ENCODE measurements at regions not wholly inside any gene's neighbourhood (a gene's known extent, or its start where the extent isn't known, plus 50 kb on each side); places are given as distances from the start of the nearest gene placed in this dataset.
A peak's percentile ranks its signal among the peaks of the same experiment; 100 is the strongest.

GRCh38 chr3:46113608-46114007 is 86.3 kb upstream of the XCR1 start:
- DNase-seq (ENCODE audit: low read depth), result no peak

DNA sequence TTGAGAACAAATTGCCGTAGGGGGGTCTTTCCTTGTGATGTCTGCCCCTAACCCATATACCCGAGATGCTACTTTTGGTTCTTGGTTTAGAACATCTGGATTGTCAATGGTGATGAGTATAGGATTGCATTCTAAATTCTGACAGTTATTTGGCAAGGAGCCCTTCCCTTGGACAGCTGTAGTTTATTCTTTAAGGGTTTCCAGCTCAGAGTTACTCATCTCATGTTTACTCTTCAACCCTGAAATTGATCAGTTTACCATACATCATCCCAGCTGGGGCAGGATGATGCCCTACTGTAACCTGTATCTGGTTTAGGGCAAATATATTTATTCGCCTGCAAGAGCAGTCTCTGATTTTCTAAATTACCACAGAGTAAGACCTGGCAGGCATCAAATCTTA is 85.7 kb upstream of the XCR1 start:
- no peak for DNase-seq (ENCODE audit: low read depth)

GRCh38 chr3:46112296-46112695 is 85.0 kb upstream of the XCR1 start:
- DNase-seq (ENCODE audit: low read depth), result no peak

DNA sequence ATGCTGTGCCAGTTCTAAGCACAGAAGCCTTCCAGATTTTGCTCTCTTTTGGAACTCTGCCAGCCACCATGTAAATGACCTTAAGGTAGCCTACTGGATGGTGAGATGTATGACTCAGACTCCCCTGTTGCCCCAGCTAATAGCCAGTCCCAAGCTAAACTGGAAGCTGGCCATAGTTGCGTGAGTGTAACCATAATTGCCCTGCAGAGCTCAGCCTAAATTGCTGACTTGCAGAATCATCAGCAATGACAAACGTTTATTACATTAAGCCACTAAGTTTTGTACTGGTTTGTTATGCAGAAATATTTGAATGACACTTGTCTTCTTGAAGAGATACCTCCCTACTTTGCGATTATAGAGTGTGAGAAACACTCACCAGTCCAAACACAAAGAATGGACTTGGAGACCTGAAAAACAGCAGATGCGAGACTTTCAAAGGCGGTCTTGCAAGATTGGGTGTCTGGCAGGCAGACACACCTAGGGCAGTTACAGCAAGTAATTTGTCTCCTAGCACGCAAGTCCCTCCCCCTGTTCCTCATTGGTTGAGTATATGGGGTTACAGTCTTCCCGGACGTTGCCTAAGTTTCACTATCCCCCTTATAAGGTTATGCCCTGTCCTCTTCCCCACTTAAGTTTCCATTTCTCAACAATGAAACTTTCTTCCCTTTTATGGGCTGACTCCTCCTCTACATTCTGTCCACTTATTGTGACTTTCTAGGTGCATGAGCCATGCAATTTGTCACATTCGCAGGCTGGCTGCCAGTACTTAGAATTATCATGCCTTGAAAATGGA is 83.6 kb upstream of the XCR1 start:
- no peak for DNase-seq (ENCODE audit: low read depth)

- no peak for DNase-seq (ENCODE audit: low read depth)
These were observed 80.4 kb upstream of the XCR1 start for GRCh38 chr3:46107682-46108081.

- DNase-seq (ENCODE audit: low read depth), result no peak
These were observed 78.1 kb upstream of the XCR1 start for GRCh38 chr3:46105306-46105919.

- no peak for DNase-seq (ENCODE audit: low read depth)
These were observed 77.4 kb upstream of the XCR1 start for GRCh38 chr3:46104706-46105105.

- no peak for DNase-seq (ENCODE audit: low read depth)
These were observed 75.5 kb upstream of the XCR1 start for GRCh38 chr3:46102780-46103130.

DNA sequence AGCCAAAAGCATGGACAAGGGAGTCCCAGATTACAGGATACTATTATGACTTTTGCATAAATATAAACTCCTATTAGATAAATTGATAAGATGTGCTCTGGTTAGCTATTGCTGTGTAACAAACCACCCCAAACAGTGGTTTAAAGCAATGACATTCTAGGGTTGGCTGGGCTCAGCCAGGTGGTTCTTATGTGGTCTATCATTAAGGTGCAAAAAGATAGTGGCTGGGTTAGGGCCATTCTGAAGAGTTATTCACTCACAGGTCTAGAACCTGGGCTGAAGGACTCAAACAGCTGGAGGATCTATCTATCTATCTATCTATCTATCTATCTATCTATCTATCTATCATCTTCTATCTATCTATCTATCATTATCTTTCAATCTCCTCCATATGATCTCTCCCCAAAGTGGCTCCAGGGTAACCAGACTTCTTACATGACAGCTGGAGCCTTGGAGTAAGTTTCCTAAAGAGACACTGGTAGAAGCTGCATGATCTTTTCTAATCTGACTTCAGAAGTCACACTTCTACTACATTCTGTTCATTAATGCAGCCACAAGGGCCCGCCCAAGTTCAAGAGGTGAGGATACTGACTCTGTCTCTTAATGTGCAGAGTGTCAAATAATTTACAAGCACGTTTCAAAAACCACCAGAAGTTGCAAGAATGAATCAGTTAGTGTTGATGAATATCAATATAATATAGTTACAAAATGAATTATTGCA is 74.9 kb upstream of the XCR1 start:
- no peak for DNase-seq (ENCODE audit: low read depth)

GRCh38 chr3:46100812-46101211 is 73.5 kb upstream of the XCR1 start:
- no peak for DNase-seq (ENCODE audit: low read depth)

- peak; percentile 11 for DNase-seq (ENCODE audit: low read depth)
These were observed 71.1 kb upstream of the XCR1 start for GRCh38 chr3:46098319-46098761.

DNA sequence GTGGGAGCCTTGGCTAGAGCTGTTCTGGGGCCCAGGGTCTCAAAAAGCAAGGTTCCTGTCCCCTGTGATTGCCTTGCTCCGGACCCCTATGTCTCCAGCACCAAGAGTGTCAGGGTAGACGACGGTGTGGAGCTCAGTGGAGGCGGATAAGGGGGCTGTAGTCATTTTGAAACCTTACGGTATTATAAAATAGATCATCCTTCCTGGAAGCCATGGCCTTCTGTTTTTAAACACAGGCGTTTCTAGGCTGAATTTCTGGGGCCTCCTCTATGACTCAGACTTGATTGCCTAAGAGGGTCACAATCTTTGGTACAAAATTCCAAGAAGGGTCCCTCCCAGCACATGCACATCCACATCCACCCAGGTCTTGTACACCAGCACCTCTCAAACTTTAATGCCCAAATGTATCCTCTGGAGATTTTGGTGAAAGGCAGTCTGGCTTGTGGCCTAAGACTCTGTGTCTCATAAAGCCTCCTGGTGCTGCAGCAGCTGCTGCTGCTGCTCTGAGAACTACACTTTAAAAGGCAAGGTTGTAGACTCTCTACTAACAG is 70.5 kb upstream of the XCR1 start:
- DNase-seq (ENCODE audit: low read depth), result no peak

DNA sequence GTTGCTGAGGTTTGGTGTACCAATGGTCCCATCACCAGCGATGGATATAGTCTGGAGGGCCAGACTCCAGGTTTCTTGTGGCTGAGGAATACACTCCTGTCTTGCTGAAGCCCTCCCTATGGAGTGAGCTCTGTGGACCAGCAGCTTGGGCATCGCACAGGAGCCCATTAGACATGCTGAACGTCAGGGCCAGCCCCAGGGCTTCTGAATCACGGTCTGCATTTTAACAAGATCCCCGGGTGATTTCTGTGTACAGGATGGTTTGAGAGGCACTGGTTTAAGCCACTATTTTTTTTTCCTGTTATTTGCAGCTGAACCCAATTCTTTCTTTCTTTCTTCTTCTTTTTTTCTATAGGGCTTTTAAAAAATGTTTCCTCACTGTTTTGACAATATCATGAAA is 69.5 kb upstream of the XCR1 start:
- no peak for DNase-seq (ENCODE audit: low read depth)

- no peak for DNase-seq (ENCODE audit: low read depth)
These were observed 69.1 kb upstream of the XCR1 start for GRCh38 chr3:46096336-46096735.

DNA sequence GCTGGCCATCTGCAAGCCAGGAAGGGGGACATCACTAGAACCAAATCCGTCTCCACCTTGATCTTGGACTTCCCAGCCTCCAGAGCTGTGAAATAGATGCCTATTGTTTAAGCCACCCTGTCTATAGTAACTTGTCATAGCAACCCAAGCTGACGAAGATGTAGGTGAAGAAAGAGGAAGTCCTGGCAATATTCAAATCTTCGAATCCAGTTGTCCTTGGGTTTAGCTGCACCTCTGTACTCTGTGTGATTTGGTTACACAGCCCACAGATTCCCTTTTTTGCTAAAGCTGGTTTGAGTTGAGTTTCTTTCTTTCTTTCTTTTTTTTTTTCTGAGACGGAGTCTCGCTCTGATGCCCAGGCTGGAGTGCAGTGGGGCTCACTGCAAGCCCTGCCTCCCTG is 68.0 kb upstream of the XCR1 start:
- DNase-seq (ENCODE audit: low read depth), result no peak

- DNase-seq (ENCODE audit: low read depth), result no peak
These were observed 67.2 kb upstream of the XCR1 start for GRCh38 chr3:46094506-46094905.

GRCh38 chr3:46093966-46094365 is 66.7 kb upstream of the XCR1 start:
- no peak for DNase-seq (ENCODE audit: low read depth)

DNA sequence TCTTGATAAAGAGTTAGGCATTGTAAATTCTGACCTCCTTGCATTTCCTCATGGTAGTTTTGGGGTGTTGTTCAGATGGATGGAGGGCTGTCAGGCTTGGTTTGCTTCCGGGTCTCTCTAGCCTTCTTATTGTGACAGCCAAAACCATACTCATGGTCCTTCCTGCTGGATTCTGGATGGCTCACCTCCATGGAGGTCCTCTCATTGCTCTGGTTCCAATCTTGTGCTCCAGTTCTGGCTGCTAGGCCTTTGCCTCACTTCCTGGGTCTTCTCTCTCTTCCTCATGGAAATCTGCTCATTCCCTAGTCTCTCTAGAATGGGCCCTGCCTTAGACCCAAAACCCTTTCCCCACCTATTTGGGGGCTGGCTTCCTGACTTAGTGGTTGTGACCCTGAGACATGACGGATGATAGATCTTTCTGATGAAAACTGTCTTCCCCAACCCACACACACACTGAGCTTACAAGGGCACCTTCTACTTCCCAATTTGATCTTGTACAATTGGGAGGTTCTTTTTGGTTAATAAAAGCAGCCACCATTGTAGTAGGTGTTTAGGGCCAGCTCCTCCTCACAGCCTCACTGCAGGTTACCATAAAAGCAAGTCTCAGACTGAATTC is 66.2 kb upstream of the XCR1 start:
- no peak for DNase-seq (ENCODE audit: low read depth)

DNA sequence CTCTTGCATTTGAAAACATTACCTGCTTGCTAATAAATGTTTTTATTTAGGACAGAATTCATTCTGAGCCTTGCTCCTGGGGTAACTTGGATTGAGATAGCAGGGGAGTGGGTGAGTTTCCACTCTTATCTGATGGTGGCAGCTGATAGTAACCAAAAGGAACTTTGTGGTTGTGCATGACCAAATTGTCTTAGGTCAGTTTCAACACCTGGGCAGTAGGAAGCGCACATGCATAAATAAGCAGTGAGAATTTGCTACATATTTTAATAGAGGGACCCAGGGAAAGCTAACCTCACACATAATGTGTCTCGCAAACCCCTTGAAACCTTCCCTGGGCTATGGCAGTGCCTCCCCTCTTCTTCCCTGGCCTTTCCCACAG is 65.4 kb upstream of the XCR1 start:
- no peak for DNase-seq (ENCODE audit: low read depth)

DNA sequence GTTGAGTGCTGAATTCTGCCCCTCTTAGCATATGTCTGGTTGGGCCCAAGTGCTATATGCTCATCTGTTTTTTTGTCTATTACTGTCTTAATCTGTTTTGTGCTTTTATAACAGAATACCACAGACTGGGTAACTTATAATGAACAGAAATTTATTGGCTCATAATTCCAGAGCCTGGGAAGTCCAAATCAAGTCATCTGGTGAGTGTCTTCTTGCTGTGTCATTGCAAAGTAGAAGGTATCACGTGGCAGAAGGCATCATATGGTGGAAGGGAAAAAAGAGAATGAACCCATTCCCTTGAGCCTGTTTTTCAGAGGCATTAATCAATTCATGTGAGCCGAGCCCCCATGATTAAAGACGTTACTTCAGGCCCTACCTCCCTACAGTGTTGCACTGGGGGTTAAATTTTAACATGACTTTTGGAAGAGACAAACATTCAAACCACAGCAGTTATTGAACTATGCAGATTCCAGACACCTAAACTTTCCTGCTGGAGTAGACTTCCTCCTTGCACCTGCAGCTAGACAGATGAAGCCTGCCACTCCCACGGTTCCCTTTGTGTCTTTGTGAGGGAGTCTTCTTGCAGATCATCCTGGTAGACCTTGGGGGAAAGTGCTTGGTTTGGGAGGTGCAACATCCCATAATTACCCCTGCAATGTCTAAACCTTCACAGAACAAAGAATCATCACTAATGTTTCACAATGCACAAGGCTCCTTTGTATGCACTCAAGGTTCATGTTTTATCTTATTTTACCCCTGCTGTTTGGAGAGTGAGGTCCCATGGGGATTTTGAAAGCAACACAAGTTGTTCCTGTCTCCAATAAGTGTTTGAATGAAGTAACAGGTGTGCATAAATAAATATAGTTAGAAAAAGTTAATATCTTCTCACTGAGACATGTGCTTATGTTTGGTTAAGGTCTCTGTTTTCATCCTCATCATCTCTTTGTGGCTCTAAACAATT is 64.7 kb upstream of the XCR1 start:
- no peak for DNase-seq (ENCODE audit: low read depth)

DNA sequence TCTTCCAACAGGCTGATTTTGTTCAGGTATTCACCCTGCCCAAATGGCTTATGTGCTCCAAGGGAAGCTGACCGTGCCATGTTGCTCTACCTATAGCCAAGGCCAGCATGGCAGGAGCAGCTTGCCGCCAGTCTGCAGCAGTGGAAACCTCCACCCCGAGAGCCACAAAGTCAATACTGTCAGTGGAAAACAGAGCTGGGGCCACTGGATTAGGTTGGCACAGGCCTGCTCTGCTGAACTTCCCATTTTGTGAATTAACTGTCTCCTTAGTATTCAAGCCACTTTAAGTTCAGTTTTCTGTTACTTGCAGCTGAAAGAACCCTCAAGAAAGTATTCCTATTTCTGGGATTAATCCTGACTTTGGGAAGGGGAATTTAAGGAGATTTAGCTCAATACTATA is 63.8 kb upstream of the XCR1 start:
- DNase-seq (ENCODE audit: low read depth), result no peak
